GM19324 (cell line): ENCODE measurements at regions not wholly inside any gene's neighbourhood (a gene's known extent, or its start where the extent isn't known, plus 50 kb on each side); places are given as distances from the start of the nearest gene placed in this dataset.

Experiments used
- ATAC-seq: cut with Tn5 transposase; IDR thresholded peaks from one replicate; pipeline ENCODE4 v1.9.1; 2021; ENCODE audit warnings: mild to moderate bottlenecking, moderate library complexity; ENCODE audit not compliant: unreplicated experiment, low FRiP score

GRCh38 chr9:87275047-87275725 is 222.5 kb upstream of the DAPK1 start:
- ATAC-seq = no peak

- no peak for ATAC-seq
These were observed 221.3 kb upstream of the DAPK1 start for GRCh38 chr9:87276327-87276841.

- no peak for ATAC-seq
These were observed 220.8 kb upstream of the DAPK1 start for GRCh38 chr9:87276851-87277261.

- no peak for ATAC-seq
These were observed 220.3 kb upstream of the DAPK1 start for GRCh38 chr9:87277346-87277745.

GRCh38 chr9:87278971-87279733 is 218.5 kb upstream of the DAPK1 start:
- ATAC-seq = no peak

- ATAC-seq = no peak
These were observed 217.2 kb upstream of the DAPK1 start for GRCh38 chr9:87280421-87280820.

- no peak for ATAC-seq
These were observed 215.1 kb upstream of the DAPK1 start for GRCh38 chr9:87282538-87282937.

- ATAC-seq = no peak
These were observed 214.1 kb upstream of the DAPK1 start for GRCh38 chr9:87283585-87283984.

GRCh38 chr9:87285183-87285850 is 212.3 kb upstream of the DAPK1 start:
- no peak for ATAC-seq

- ATAC-seq = no peak
These were observed 211.2 kb upstream of the DAPK1 start for GRCh38 chr9:87286506-87286905.

GRCh38 chr9:87290241-87291052 is 207.2 kb upstream of the DAPK1 start:
- ATAC-seq = no peak

GRCh38 chr9:87292449-87293191 is 205.0 kb upstream of the DAPK1 start:
- no peak for ATAC-seq

- no peak for ATAC-seq
These were observed 203.5 kb upstream of the DAPK1 start for GRCh38 chr9:87294126-87294525.

GRCh38 chr9:87300915-87301314 is 196.8 kb upstream of the DAPK1 start:
- no peak for ATAC-seq

- ATAC-seq = no peak
These were observed 196.3 kb upstream of the DAPK1 start for GRCh38 chr9:87301371-87301770.

GRCh38 chr9:87305151-87305550 is 192.5 kb upstream of the DAPK1 start:
- no peak for ATAC-seq

GRCh38 chr9:87306006-87306405 is 191.7 kb upstream of the DAPK1 start:
- no peak for ATAC-seq

GRCh38 chr9:87307848-87308247 is 189.8 kb upstream of the DAPK1 start:
- ATAC-seq = no peak

- ATAC-seq = no peak
These were observed 188.4 kb upstream of the DAPK1 start for GRCh38 chr9:87309236-87309635.
